ENCODE measurements at regions not wholly inside any gene's neighbourhood (a gene's known extent, or its start where the extent isn't known, plus 50 kb on each side); places are given as distances from the start of the nearest gene placed in this dataset.

DNA sequence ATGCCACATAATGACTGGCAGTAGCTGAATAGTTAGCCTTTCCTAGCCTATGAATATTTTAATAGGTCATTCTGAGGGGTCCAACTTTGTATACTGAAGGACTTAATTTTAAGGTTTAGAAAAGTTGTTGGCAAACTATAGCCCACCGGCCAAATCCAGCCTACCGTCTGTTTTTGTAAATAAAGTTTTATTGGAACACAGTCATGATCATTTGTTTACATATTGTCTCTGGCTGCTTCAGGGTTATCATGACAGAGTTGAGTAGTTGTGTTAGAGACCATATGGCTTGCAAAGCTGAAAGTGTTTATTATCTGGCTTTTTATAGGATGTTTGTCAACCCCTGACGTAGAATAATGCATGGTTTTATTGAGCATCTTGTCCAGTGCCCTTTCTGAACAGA, 73.4 kb downstream of the NTMT2 start:
- H3K4me3 ChIP-seq (ENCODE audit: low read length), result no peak overlapping the region
- TF ChIP-seq, protein P1, sequence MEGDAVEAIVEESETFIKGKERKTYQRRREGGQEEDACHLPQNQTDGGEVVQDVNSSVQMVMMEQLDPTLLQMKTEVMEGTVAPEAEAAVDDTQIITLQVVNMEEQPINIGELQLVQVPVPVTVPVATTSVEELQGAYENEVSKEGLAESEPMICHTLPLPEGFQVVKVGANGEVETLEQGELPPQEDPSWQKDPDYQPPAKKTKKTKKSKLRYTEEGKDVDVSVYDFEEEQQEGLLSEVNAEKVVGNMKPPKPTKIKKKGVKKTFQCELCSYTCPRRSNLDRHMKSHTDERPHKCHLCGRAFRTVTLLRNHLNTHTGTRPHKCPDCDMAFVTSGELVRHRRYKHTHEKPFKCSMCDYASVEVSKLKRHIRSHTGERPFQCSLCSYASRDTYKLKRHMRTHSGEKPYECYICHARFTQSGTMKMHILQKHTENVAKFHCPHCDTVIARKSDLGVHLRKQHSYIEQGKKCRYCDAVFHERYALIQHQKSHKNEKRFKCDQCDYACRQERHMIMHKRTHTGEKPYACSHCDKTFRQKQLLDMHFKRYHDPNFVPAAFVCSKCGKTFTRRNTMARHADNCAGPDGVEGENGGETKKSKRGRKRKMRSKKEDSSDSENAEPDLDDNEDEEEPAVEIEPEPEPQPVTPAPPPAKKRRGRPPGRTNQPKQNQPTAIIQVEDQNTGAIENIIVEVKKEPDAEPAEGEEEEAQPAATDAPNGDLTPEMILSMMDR (conservative IDR thresholded peaks at IDR 0.05; ENCODE audit: low read length), result no peak
- no peak for DNase-seq (ENCODE audit: low read depth)

DNA sequence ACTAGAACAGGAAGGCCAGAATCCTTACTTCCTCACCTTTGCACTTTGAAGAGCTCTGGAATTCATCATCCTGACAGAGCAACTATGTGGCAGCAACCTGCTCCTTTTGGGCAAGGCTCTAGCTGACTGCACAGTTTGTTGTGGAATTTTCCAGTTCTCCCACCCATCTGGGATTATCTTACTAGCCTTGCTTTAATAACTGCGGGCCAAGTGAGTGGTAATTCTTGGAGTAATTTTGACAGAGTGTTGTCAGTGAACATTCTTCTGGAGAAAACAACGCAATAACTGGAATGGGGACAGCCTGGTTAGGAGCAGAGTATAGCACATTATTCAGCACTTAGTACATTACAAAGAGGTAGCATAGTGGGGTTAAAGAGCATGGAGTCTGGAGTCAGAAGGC, 75.3 kb downstream of the NTMT2 start:
- DNase-seq (ENCODE audit: low read depth), result peak; percentile 90
- no peak overlapping the region for H3K4me3 ChIP-seq (ENCODE audit: low read length)
- TF ChIP-seq, protein P1 (conservative IDR thresholded peaks at IDR 0.05; ENCODE audit: low read length), result no peak

DNA sequence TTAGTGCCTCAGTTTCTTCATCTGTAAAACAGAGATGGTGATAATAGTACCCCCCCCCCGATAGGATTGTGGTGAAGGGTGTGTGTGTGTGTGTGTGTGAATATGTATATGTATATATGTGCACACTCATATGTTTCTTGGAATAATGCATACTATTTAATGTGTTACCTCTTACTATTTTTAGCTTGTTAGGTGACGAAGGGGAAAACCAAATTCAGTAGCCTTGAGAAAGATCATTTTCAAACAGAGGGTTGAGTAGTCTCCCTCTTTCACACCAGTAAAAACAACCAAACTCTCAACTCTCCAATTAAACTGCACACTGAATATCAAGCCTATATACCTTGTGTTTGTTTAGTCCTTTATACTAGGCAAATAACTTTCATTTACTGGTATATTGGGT, 75.7 kb downstream of the NTMT2 start:
- no peak for DNase-seq (ENCODE audit: low read depth)
- no peak overlapping the region for H3K4me3 ChIP-seq (ENCODE audit: low read length)
- TF ChIP-seq, protein P1 (conservative IDR thresholded peaks at IDR 0.05; ENCODE audit: low read length), result no peak

DNA sequence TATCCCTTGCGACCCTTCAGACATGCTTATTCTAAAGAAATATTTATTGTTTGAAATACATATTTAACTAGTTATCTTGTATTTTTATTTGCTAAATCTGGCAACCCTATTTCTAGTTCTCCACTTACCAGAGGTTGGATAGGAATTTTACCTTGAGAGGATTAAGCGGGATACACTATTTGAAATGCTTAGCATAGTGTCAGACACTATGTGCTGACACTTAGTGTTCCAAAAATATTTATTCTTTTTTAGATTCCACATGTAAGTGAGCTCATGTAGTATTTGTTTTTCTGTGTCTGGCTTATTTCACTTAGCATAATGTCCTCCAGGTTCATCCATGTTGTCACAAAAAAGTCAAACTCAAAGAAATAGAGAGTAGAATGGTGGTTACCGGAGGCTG, 78.7 kb downstream of the NTMT2 start:
- no peak overlapping the region for H3K4me3 ChIP-seq (ENCODE audit: low read length)
- TF ChIP-seq, protein P1 (conservative IDR thresholded peaks at IDR 0.05; ENCODE audit: low read length), result no peak
- DNase-seq (ENCODE audit: low read depth), result no peak

DNA sequence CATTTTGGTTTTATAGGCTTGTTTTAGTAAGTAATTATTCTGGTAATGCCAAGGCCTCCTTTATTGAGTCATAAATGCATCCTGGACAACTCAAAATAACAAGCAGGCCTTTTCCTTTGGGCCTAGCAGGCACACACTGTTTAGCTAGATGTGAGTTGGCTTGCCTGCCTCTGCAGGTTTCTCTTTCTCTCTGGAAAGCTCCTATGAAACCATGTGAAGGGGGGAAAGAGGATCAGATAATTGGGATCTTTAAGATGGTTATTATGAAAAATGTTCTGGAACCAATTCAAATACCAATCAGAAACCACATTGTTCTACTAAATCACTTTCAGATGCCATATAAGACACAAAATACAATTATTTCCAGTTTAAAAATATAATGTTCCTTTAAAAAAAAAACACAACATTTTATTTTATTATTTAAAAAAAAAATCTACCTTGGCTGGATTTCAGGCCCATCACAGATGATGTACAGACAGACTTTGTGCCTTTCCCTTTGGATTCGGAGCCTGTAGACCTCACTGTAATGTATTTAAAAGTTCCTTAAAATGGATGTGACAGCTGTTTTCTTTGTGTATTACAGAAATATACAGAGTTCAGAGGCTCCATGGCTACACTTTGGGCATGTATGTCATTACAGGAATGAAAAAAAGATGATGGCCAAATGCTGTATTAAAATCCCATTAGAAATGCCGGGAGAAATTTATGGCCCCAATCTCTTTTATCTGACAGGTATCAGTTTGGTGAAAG, 80.2 kb downstream of the NTMT2 start:
- TF ChIP-seq, protein P1 (conservative IDR thresholded peaks at IDR 0.05; ENCODE audit: low read length), result no peak
- no peak overlapping the region for H3K4me3 ChIP-seq (ENCODE audit: low read length)
- peak; percentile 85 for DNase-seq (ENCODE audit: low read depth)

DNA sequence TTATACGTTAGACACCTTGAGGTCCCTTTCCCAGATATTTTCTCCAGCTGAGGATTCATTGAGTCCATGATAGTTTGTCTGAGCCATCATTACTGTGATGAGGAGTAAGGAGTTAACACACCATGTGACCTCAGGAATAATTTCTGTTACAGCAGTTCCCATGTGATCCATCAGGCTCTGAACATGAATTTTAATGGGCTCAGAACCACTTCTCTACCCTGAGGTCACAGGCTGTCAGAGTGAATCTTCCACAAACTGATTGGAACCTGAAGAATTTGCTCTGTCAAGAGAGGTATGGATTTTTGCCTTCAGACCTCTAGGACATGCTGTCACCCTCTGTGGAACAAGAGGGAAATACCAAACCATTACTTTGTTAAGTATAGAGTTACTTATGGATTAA, 81.0 kb downstream of the NTMT2 start:
- TF ChIP-seq, protein P1 (conservative IDR thresholded peaks at IDR 0.05; ENCODE audit: low read length), result no peak
- H3K4me3 ChIP-seq (ENCODE audit: low read length), result no peak overlapping the region

DNA sequence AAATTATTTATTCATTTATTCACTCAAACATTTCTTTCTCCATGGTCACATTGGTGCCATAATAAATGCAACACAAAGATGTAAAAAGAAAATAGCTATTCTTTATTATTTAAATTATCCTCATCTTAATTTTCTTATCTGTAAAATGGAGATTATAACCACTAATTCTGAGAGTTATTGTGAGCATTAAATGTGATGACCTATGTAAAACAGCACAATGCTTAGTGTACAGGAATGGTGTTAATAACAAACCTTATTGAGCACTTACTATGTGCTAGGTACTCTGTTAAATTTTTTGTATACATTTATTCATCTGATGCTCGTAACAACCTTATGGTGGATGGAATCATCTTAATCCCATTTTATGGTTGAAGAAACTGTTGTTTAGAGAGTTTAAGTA, 84.6 kb downstream of the NTMT2 start:
- no peak overlapping the region for H3K4me3 ChIP-seq (ENCODE audit: low read length)
- DNase-seq (ENCODE audit: low read depth), result no peak
- TF ChIP-seq, protein P1 (conservative IDR thresholded peaks at IDR 0.05; ENCODE audit: low read length), result no peak

More for the DNA sequence above, 81.0 kb downstream of the NTMT2 start:
- DNase-seq (ENCODE audit: low read depth), result no peak
